ENCODE measurements at regions not wholly inside any gene's neighbourhood (a gene's known extent, or its start where the extent isn't known, plus 50 kb on each side); places are given as distances from the start of the nearest gene placed in this dataset.

- peak in 1 of 6 experiments; percentile 5 for TF ChIP-seq CTCF (IDR thresholded peaks at IDR 0.05)
- TF ChIP-seq POLR2A (IDR thresholded peaks at IDR 0.05), result no peak
Measured at GRCh38 chr5:118060833-118061232, 927.5 kb downstream of the DTWD2 start.
